GM19328 (cell line): ENCODE measurements at regions not wholly inside any gene's neighbourhood (a gene's known extent, or its start where the extent isn't known, plus 50 kb on each side); places are given as distances from the start of the nearest gene placed in this dataset.

Source experiments
- ATAC-seq: cut with Tn5 transposase; IDR thresholded peaks from one replicate; pipeline ENCODE4 v1.9.1; 2021; ENCODE audit warnings: mild to moderate bottlenecking, moderate library complexity; ENCODE audit not compliant: unreplicated experiment

DNA sequence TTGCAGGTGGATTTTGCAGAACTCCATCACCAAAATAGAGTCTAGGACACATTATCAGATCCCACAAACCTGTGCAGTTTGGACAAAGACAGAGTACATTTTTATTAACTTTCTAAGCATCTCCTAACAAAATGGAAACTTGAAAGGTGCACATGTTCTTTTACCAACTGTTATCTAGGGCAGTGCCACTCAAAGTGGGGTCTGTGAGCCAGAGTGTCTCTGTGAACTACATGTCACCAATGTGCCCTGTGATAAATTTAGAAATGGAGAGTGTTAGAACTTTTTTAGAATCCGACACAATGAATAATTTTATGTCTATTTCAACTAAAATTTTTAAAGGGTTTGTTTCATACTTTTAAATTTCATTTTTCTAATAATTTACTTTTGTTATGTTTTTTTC, 68.4 kb upstream of the TMC3 start:
- ATAC-seq = no peak

DNA sequence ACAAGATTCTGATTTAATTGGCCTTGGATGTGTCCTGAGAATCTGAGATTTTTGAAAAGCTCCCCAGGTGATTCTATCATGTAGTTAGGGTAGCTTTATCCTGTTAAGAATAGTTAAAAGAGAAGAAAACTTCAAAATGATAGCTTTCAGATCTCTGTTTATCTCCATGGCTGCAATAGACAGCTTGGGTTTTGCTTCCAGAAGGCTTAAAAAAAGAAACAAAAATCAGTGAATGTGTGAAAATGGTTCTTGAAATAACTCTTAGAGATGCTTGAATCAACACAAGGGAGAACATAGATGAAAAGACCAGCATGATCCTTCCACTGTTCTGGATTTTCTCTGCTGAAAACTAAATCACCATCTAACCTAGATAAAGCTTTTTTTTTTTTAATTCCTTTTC, 60.8 kb upstream of the TMC3 start:
- ATAC-seq = no peak

DNA sequence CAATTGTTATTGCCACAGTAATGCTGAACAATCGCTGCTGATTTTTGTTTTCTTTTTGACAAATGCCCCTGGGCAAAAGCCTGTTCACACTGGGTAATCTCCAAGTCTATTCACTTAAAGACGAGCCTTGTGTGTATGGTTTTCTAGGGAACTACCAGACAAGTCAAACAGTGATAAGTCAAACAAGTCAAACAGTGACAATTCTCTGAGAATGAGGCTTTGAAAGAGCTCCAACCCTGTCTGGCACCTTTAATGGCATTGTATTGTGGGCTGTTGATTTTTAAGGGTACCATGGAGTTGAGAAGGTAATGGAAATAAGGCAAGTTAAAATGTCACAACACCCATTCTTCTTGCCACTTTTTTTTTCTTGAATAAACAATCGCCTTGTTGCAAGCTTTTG, 59.4 kb upstream of the TMC3 start:
- no peak for ATAC-seq

DNA sequence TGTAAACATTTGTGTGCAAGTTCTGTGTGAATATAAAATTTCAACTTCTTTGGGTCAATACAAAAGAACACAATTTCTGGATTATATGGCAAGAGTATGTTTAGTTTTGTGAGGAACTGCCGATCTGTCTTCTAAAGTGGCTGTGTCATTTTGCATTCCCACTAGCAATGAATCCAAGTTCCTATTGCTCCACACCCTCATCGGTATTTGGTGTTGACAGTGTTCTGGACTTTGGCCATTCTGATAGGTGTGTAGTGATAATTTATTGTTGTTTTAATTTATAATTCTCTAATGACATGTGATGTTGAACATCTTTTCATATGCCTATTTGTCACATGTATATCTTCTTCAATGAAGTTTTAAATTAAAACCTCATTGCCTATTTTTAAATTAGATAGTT, 58.2 kb upstream of the TMC3 start:
- no peak for ATAC-seq

DNA sequence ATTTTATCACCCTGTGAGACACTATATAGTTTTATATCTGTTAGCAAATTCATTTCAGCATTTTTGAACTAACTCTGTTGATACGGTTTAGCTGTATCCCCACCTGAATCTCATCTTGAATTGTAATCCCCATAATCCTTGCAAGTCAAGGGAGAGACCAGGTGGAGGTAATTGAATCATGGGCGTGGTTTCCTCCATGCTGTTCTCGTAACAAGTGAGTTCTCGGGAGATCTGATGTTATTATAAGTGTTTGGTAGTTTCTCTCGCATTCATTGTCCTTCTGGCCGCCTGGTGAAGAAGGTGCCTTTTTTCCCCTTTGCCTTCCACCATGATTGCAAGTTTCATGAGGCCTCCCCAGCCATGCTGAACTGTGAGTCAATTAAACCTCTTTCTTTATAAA, 53.2 kb upstream of the TMC3 start:
- ATAC-seq = no peak

DNA sequence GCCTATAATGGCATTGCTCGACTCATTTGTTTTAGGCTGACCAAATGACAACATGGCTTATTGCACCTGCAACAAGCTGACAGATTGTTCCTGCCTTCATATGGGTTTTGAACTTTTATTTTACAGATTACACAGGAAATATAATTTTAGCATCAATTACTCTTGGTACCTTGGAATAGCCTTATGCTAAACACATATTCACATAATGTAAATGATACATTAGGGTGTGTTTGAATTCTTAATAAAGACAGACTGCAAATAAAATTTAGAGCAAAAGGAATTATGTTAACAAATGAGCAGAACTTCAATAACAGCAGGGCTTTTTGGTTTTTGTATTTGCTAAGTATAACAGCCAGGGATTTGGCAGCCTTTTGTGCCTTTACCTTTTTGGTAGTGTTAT, 51.9 kb upstream of the TMC3 start:
- ATAC-seq = no peak
